ENCODE measurements at regions not wholly inside any gene's neighbourhood (a gene's known extent, or its start where the extent isn't known, plus 50 kb on each side); places are given as distances from the start of the nearest gene placed in this dataset.

DNA sequence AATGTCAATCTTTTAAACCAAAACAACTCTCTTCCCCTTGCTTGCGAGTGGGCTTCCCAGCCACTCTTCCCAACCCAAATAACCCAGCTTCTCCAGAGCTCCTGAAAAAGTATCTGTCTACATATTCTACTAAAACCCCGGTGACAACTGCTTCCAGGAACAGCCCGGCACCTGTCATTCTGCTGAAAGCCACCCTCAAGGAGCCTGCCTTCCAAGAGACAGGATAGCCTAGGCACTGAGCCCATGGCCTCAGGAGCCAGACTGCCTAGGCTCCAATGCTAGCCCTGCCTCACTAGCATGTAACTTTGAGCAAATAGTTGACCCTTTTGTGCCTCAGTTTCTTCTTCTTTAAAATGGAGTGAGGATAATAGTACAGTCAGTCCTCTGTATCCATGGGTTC lies 459.8 kb downstream of the SOX6 start:
- Histone ChIP-seq H3K18ac (ENCODE audit: insufficient read length, low read depth, low read length) (no peak overlapping the region), H2BK120ac (ENCODE audit: low read depth, low read length, poor library complexity, severe bottlenecking) (no peak overlapping the region), H2AK5ac (ENCODE audit: insufficient read length, low read length) (no peak overlapping the region), H3K27ac (ENCODE audit: insufficient read length, low read depth, low read length) (no peak overlapping the region), H3K56ac (ENCODE audit: insufficient read length, low read depth, low read length) (no peak overlapping the region), H3K79me2 (ENCODE audit: insufficient read depth, low read length) (no peaks in the 10 kb centered on the region), H3K9ac (ENCODE audit: extremely low read depth, insufficient read length, low read length) (no peak overlapping the region), H4K91ac (ENCODE audit: insufficient read length, low read depth, low read length) (no peak overlapping the region), H3K4me2 (ENCODE audit: insufficient read depth, insufficient read length, low read length) (no peak overlapping the region), H2BK12ac (ENCODE audit: insufficient read length, low read depth, low read length) (no peak overlapping the region), H3T11ph (ENCODE audit: low read length) (no peak overlapping the region), H4K5ac (ENCODE audit: insufficient read length, low read depth, low read length) (no peak overlapping the region), H3K23me2 (ENCODE audit: insufficient read length, low read depth, low read length, poor library complexity, severe bottlenecking) (no peaks in the 10 kb centered on the region), H3K14ac (ENCODE audit: insufficient read depth, low read length) (no peak overlapping the region), H3K4me1 (ENCODE audit: insufficient read depth, low read length) (no peaks in the 10 kb centered on the region), H3K4ac (ENCODE audit: low read depth, low read length) (no peak overlapping the region), H3K79me1 (ENCODE audit: insufficient read depth, low read depth, low read length, poor library complexity, severe bottlenecking) (no peaks in the 10 kb centered on the region), H3K9me3 (ENCODE audit: control insufficient read depth, low read depth, low read length) (no peaks in the 10 kb centered on the region), H2BK20ac (ENCODE audit: low read depth, low read length, poor library complexity, severe bottlenecking) (no peak overlapping the region), H4K8ac (replicated peaks; ENCODE audit: insufficient read length, low read depth, low read length) (no peak overlapping the region), H2BK15ac (ENCODE audit: low read depth, low read length) (no peak overlapping the region), H2AFZ (ENCODE audit: low read length) (no peak overlapping the region), H3K27me3 (ENCODE audit: insufficient read depth, low read length) (no peaks in the 10 kb centered on the region), H3K23ac (ENCODE audit: insufficient read length, low read depth, low read length) (no peak overlapping the region), H2BK5ac (ENCODE audit: insufficient read length, low read length) (no peak overlapping the region), H4K20me1 (ENCODE audit: control insufficient read depth, insufficient read depth, insufficient read length) (no peaks in the 10 kb centered on the region)
- TF ChIP-seq, protein P1, sequence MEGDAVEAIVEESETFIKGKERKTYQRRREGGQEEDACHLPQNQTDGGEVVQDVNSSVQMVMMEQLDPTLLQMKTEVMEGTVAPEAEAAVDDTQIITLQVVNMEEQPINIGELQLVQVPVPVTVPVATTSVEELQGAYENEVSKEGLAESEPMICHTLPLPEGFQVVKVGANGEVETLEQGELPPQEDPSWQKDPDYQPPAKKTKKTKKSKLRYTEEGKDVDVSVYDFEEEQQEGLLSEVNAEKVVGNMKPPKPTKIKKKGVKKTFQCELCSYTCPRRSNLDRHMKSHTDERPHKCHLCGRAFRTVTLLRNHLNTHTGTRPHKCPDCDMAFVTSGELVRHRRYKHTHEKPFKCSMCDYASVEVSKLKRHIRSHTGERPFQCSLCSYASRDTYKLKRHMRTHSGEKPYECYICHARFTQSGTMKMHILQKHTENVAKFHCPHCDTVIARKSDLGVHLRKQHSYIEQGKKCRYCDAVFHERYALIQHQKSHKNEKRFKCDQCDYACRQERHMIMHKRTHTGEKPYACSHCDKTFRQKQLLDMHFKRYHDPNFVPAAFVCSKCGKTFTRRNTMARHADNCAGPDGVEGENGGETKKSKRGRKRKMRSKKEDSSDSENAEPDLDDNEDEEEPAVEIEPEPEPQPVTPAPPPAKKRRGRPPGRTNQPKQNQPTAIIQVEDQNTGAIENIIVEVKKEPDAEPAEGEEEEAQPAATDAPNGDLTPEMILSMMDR (conservative IDR thresholded peaks at IDR 0.05): no peak
- Mint-ChIP-seq H3K36me3 (ENCODE audit: insufficient read depth in 1 of 3, low read depth in 3 of 3) (no peaks in the 10 kb centered on the region; a peak in 1 of 7 replicates), H3K27me3 (ENCODE audit: low read depth) (peaks cover 5% of the 10 kb centered on the region), H3K27ac (no peak overlapping the region), H3K4me1 (peaks cover 5 to 6% of the 10 kb centered on the region in 2 experiments; a peak in 3 of 4 replicates), H3K9me3 (no peaks in the 10 kb centered on the region), H3K4me3 (no peak overlapping the region)
- DNase-seq: no peak
- no CpG with 5 or more reads among the region's 3 CpGs for WGBS (ENCODE audit: extremely low coverage, insufficient read length, low lambda C conversion rate)

All from H9 (cell line).